GM18519 (cell line): ENCODE measurements at regions not wholly inside any gene's neighbourhood (a gene's known extent, or its start where the extent isn't known, plus 50 kb on each side); places are given as distances from the start of the nearest gene placed in this dataset.
A peak's percentile ranks its signal among the peaks of the same experiment; 100 is the strongest.
"Not testable (repeated sequence)": the region's sequence is repeated elsewhere in the genome, so short reads cannot be mapped to it uniquely, and the experiment has no call there.

ENCODE experiments used
- ATAC-seq: cut with Tn5 transposase; IDR thresholded peaks from one replicate; pipeline ENCODE4 v1.9.1; 2021; ENCODE audit warnings: mild to moderate bottlenecking, moderate library complexity; ENCODE audit not compliant: unreplicated experiment, low FRiP score

DNA sequence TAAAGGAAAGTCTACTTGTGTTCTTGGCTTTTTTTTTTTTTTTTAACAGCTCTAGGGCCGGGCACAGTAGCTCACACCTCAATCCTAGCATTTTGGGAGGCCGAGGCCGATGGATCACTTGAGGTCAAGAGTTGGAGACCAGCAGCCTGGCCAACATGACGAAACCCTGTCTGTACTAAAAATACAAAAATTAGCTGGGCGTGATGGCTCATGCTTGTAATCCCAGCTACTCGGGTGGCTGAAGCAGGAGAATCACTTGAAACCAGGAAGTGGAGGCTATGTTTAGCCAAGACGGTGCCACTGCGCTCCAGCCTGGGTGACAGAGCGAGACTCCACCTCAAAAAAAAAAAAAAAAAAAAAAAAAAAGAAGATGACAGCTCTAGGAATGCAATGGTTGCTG lies 169.9 kb downstream of the NEDD1 start:
- ATAC-seq, result not testable (repeated sequence)

DNA sequence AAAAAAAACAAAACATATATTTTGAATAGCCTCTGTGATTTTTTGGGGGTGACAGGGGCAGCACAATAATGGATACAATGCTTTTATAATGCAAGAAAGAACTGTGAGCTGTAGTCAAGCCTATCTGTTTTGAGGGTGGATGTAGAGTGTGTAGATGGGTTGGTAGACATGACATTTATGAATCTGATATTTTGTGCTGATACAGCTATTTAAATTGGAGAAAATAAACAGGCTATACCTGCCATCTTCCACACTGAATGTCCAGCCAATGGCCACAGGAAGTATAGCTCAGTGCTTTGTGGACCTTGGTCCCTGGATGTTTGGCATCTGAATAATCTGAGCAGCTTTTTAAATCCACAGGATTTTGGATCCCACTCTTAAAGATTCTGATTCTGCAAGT lies 175.0 kb downstream of the NEDD1 start:
- no peak for ATAC-seq

DNA sequence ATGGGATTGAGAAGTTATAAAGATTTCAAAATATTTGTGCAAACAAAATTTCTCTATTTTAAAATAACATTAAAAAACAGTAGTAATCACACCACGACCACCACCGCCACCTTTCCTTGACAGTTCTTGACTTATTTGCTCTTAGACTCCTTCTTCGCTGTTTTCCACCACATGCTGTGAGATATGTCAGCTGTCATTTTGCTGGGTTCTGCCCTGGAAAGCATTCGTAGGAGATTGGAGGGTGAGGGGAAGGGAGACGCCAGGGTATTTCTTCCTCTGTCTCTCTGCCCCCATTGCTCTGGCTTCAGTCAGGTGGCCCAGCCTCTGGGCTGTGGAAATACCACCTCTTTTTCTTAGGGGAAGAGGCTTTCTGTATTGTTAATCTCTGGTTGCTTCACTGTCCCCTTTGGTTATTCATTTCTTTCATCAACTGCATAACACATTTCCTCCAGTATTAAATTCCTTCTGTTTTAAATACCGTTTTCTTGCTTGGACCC lies 186.2 kb downstream of the NEDD1 start:
- ATAC-seq, result no peak

DNA sequence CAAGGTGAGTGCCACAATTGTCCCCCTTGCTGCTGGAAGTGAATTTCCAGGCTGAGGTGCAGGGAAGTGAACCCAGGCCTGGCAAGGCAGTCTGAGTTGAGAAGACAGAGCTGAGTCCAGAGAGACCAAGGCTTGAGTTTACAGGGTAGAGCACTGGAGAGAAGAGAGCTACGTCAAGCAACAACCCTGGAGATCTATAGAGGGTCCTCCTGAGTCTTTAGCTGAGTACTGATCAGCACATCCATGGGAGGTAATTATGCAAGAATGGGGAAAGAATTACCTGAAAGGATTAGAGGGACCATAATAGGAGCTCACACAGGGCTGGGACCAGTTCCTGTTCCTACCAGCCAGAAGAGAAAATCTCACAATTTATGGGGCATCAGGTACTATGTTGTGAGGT lies 190.7 kb downstream of the NEDD1 start:
- ATAC-seq, result no peak

DNA sequence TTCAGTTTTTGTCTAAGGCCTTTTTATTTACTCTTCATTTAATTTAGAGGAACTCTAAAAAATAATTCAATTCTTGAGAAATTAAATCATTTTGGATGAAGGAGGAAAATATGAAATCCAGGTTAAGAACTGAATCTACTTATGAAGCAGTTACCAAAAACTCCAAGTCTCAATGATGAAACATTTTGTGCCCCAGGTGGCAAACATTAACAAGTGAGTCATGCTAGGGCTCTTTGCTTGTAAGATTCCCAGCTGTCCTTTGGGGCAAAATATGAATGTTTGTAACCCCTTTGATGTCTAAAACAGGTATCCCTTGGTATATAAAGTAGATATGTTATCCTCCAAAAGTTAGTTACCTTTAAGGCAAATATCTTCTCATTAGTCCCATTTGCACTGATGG lies 202.4 kb downstream of the NEDD1 start:
- no peak for ATAC-seq

DNA sequence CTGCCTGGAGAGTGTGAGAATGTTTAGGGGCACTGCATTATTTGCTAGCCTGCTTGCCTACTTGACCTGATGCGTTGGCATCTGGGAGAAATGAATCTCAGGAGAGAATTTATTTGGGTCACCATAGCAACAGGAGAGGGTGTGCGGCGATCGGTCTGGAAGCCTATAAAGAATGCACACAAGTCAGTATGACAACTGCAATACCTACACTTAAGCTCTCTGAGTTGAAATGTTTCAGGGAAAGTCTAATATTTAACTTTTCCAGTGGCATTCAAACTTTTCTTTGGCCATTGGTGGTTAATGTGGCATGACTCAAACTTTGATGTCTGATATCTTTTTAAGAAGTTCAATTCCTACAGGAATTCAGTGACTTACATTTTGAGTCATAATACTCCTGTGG lies 205.1 kb downstream of the NEDD1 start:
- no peak for ATAC-seq

DNA sequence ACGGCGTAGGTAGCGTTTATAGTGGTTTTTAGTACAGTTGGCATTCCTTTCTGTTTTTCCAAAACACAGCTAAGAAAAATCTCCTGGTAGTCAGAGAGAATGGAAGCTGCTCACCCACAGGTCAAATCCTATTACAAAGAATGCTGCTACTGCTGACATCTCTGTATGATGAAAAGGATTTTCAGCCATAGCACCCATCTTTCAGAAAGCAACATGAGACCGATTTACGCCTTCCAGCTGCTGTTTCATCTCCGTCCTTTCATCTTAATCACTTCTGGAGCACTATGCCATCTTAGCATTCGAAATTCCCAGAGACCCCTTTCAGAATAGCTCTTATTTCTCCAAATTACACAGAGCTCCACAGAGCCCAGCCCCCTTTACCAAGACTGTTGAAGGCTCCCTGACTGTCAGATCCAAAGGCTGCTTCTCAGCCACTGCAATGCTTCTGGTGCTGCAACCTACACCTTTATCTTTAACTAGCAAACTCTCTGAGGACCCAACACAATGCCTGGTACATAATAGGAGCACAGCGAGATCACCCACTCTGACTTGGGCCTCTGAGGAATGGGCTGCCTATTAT lies 211.8 kb downstream of the NEDD1 start:
- ATAC-seq, result no peak

DNA sequence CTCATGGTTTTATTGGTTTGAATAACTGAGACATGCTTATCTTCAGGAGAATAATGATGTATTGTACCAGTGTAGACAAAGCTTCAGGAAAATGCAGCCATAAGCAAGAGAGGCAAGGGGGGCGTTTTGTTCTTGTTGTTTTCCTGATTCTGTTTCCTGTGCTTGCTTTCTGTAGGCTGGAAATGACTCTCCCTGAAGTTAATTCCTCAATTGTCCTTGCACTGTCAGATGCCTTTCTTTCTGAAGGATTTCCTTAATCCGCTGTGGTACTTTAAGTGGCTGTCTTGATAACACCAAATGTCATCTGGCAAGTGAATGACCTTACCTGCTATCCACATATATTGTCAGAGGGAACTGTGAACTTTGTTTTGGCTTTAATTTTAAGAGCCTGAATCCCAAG lies 220.0 kb downstream of the NEDD1 start:
- no peak for ATAC-seq

DNA sequence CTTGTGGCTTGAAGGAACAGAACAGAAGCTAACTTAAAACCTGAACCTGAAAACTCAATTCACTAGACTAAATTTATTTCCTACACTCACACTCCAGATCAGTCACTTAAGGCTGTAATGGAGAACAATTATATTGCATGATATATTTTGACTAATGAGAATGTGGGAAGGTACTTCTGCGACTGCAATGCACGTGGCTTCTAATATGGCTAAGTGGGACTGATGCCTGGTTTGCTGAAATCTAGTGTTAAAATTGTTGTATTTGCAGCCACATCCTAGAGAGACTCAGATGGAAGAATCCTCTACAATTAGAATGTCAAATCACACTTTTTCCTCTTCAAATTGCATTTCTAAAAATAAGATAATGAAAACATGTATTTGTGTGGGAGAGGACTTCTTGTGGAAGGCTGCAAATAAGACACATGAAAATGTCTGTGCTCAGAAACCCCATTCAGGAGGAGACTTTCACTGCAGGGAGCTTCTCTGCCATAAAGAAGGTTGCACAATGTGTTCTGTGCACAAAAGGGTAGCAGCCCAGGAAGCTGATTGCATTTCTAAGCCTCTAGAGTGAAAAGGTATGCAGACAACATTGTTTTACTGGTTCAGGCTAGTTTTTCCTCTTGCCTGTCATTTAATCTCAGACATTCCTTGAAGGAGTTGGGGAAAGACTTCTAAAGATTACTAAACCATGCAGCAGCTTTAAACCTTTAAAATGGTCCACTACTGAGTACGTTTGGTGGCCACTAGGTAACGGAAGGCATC lies 224.3 kb downstream of the NEDD1 start:
- no peak for ATAC-seq

DNA sequence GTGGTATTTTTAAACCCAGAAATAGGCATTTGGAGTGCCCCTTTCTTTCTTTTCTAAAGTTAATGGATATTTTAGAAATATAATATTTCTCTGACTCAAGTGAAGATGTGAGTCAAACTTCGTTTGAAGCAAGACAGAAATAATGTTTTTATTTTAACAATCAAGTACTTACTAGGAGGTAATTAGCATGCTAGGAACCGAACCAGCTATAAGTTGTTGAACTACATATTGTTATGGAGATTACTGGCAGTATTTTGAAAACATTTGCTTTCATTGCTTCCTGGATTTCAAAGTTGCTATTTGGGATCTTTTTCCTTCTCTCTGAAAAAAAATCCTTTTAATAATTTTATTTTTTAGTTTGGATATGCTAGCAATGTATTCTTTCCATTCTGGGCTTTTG lies 225.2 kb downstream of the NEDD1 start:
- ATAC-seq, result no peak

DNA sequence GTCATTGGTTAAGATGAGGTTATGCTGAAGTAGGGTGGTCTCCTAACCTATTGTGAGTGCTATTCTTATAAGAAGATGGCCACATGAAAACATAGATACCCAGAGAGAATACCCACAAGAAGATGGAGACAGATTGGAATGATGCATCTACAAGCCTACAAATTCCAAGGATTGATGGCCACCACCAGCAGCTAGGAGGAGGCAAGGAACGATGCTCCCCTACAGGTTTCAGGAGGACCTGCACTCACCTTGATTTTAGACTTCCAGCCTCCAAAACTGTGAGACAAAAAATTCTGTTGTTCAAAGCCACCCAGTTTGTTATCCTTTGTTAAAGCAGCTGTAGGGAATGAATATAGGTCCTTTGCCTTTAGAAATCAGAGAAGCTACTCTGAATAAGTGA lies 227.4 kb downstream of the NEDD1 start:
- no peak for ATAC-seq

DNA sequence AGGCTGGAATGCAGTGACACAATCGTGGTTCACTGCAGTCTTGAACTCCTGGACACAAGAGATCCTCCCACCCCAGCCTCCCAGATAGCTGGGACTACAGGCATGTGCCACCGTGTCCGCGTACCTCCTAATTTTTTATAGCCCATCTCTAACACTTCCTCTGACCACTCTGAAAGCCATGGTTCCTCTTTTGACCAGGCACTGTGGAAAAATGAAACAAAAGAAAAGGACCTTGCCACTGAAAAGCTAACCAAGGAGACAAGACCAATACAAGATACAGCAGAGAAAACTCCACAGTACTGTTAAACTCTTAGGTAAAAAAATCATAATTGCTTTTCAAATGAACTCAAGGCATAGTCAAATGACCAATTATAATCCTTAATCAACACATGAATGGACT lies 233.3 kb downstream of the NEDD1 start:
- no peak for ATAC-seq

DNA sequence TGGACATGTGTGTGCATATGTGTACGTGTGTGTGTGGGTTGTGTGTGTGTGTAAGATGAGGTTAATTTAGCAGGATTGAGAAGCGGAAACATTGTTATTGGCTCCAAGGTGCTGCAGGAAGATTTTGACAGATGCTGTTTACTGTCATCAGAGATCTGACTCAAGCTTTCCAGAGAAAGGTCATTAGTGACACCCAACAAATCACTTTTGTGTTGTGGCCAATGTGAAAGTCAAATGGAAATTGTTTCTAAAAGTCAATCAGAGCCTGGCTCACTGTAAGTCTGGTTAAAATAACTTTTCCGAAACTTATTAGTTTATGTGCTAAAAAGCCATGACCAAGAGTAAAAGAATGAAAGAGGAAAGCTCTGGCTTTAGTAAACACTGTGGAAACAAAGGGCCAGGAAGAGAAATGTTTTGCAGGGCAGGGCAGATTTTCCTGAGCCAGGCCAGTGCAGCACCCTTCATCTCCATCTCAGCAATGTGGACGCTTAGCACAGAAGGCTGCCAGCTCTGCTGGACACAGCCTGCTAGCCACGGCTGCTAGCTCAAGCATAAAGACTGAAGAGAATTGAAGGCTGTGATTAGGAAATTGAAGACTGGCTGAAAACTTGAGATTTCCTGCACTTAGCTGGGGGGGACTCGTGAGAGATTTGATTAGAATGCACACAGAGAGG lies 235.8 kb downstream of the NEDD1 start:
- no peak for ATAC-seq

DNA sequence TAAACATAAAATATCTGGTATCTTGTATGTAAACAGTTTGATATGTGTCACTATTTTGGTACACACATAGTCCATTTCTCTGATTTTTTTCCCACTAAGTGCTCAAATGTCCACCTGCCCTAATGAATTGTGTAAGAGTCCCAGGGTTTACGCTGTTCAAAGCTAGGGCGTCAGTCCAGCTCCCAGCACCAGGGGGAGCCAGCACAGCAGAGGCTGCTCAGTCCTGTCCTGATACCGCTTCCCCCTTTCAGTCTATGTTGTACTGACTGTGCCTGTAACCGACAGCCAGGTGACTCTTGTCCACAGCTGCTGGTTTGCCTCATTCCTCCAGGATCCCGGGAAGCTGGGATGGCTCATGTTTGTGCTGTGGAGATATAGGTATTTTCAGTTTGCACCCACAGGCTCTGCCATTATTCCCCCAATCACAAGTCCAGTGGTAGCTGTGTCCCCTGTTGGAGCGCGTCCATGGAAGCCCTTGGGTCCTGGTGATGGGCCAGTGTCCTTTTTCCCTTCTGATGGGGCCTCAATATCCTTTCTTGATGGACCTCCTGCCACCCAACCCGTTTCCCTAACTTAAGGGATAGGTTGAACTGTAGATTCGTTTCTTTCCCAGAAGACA lies 242.0 kb downstream of the NEDD1 start:
- peak; percentile 99 for ATAC-seq

DNA sequence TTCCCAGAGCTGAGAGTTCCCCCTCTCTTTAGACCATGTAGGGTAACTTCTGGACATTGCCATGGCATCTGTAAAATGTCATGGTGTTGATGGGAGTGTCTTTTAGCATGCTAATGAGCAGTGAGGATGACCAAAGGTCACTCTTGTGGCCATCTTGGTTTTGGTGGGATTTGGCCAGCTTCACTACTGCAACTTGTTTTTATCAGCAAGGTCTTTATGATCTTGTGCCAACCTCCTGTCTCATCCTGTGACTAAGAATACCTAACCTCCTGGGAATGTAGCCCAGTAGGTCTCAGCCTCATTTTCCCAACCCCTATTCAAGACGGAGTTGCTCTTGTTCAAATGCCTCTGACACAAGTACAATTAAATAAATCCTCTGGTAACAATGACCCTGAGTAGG lies 244.4 kb downstream of the NEDD1 start:
- ATAC-seq, result no peak

DNA sequence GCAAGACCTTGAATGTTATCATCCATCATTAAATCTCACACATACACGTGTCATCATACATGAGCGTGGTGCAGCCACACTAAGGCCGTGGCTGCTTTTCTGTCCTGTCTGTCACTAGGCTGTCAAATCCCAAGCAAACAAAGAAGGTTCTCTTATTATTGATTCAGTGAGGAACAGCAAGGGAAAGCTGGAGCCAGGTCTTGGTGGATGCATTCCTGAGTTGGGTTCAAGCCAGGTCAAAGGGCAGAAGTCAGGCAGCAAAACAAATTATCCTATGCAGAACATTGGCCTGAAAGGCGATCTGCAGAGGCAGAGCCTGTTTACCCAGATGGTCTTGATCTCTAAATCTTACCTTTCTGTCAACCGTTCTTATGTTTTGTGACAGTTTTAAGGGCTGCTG lies 252.3 kb downstream of the NEDD1 start:
- no peak for ATAC-seq

DNA sequence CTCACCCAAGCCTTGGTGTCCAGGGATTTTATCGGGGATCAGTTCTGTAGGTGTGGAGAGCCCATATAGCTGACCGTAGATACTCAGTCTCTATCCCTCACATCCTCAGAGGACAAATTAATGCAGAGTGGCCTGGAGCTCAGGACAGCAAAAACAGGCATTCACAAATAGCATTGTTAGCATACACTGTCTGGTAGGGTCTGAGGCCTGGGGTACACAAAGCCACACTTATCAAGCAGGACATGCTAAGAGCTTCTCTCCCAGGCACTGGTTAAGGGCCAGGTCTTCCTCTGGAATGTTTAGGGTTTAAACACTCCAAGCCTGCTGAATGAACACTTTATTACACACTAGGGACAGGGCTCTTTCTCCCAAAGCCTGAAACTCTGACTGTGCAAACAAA lies 253.2 kb downstream of the NEDD1 start:
- ATAC-seq, result no peak

DNA sequence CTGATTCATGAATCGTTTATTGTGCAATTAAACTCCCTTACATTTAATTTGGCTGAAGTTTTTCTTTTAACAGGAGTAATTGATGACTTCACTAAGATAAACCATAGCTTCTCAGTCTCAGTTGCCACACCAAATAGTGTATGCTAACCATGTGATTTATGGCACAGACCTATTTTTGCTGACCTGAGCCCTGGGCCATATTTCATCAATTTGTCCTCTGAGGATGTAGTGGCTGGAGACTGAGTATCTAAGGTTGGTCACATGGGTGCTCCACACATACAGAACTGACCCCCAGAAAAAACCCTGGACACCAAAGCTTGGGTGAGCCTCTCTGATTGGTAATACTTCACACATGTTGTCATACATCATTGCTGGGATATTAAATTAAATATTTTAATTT lies 255.1 kb downstream of the NEDD1 start:
- ATAC-seq, result no peak

DNA sequence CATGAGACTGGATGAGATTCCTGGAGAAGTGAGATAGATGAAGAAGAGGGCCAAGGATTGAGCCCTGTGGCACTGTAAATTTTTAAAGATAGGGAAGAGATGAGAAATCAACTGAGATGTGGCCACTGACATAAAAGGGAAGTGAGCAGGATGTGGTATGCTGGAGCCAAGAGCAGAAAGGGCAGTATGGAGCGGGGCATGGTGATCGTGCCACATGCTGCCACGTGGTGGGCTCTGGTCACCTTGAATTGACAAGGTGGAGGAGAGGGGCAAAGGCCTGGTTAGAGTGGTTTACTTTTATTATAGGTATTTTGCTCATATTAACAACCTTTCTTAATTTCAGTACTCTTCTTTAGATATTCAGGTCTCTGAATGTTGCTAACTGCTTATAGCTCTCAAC lies 257.9 kb downstream of the NEDD1 start:
- ATAC-seq, result no peak

DNA sequence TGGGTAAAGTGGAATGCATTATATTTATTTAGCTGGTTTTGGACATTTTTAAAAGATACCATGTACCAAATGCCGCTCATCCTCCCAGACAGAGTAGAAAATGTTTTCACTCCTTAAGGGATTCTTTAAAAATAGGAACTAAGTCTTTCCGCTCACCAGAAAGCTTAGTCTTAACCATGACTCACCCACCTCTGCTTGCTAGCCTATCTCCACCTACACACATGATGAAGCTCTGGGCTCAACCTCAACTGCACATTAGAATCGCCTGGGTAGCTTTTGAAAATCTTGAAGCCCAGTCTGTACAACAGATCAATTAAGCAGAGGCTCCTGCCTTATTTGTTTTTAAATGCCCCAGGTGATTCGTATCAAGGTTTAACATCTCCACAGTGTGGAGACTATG lies 260.5 kb downstream of the NEDD1 start:
- no peak for ATAC-seq

DNA sequence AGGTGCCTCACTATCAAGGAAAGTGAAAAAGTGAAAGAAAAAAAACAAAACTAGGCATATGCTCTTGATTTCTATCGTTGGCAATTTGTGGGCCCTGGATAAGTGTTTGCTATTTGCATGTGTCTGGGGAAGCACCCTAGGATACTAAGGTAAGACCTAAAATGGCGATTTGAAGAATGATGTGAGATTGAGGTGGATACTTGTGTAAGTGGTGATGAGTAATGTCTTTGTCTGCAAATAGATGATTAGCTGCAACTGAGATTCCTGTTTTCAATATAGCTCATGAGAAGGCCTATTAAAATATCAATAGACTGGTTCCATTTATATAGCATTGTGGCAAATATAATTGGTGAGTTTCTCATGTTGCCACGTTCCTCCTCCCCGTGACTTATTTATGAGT lies 261.7 kb downstream of the NEDD1 start:
- no peak for ATAC-seq
